Hematopoietic multipotent progenitor cell treated with erythropoietin and hydrocortisone succinate and interleukin-3 and kit ligand, for 8 days (in vitro differentiated cells): ENCODE measurements at regions not wholly inside any gene's neighbourhood (a gene's known extent, or its start where the extent isn't known, plus 50 kb on each side); places are given as distances from the start of the nearest gene placed in this dataset.

Source experiments
- DNase-seq: peaks from one replicate; pipeline ENCODE4 v3.0.0-alpha.2; 2015

DNA sequence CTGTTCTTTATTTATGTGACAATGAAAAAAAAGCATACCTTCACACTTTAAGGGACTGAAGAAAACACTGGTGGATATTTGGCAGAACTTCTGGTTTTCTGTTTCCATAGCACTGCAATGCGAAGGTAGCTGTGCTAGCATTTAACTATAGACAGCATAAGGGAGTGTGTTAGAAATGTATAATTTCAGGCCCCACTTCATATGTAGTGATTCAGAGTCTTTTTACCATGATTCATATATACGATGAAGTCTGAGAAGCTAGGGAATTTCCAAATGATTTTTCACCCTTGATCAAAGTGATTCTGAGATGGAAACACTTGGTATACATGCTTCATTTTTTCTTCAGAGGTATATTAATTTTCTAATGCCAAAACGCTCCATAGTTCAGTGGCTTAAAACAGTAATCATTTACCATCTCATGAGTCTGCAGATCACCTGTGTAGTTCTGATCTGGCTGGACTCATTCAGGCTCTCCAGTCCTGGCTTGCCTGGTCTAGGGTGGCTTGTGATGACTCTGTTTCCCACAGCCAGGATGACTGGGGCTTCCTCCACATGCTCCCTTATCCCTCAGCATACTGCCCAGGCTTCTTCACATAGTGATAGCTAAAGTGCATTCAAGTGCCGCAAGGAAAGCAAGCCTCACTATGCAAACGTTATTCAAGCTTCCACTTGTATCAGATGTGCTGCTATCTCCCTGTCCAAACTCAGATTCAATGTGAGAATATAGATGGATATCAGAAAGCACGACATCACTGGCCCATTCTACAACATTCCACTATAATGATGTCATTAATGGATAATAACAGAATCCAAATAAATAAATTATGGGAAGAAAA is 790.1 kb downstream of the TECRL start:
- no peak for DNase-seq

DNA sequence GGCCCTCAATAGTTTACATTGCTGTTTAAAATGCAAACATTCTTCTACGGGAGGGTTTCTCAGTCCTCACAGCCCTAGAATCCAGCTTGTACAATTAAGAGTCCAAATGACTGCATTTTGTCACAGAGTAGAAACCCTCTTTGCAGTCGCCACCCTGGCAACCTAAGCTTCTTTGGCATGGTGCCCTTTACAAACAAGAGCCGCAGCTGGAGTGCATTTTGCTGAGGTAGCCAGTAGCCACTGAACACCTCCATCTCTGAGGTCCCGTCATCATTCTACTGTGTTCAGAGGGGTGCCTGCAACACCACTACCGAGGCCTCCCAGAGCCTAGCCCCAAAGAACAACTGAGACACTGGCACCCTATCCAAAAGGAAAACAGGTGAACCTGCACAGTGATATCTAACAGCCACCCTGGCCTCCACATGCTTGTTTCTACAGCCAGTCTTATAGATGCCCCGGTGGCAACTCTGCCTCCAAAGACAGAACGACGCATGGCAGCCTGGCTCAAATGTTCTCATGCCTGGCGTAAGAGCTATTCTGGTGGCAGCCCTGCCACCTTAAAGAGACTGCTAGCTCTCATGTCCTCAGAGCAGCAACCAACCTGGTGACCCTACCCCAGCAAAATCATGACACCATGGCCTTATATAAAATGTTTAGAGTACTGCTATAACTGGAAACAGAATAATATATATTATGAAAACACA is 801.9 kb downstream of the TECRL start:
- no peak for DNase-seq

DNA sequence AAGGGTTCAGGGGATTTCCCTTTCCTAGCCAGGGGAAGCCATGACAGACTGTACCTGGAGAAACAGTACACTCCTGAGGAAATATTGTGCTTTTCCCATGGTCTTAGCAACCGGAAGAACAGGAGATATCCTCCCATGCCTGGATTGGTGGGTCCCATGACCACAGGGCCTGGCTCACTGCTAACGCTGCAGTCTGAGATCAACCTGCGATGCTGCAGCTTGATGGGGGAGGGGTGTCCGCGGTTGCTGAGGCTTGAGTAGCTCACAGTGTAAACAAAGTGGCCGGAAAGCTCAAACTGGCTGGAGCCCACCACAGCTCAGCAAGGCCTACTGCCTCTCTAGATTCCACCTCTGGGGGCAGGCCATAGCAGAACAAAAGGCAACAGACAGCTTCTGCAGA is 819.5 kb downstream of the TECRL start:
- no peak for DNase-seq

DNA sequence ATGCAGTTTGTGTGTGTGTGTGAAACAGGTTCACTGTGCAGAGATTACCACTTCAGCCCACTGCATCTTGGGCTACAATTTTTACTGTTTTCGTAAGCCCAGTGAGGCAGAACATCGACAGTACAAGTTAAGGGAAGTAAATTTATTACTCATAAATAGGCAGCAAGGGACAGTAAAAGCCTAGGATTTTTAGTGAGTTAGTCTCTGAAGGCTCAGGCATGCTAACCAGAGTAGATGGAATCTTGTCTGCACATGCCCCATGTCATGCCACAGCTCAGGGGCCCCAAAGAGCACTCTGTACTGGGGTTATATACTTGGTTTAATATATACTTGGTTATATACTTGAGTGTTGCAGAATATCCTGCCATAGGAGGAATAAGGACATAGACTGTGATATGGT is 825.7 kb downstream of the TECRL start:
- no peak for DNase-seq

DNA sequence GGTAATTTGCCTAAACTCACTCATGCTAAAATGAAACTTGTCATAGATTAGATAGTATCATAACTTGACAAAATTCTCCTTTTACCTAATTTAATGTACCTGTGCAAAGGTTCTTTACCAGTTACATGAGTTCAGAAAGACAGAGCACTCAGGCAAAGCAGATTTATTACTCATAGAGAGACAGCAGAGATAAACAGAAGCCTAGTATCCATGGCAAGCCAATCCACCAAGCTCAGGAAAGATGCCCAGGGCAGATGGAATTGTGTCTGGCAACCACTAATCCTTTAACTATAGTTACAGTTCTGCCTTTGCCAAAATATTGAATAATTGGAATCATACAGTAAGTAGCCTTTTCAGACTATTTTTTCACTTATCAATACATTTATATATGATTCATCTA is 826.2 kb downstream of the TECRL start:
- no peak for DNase-seq

DNA sequence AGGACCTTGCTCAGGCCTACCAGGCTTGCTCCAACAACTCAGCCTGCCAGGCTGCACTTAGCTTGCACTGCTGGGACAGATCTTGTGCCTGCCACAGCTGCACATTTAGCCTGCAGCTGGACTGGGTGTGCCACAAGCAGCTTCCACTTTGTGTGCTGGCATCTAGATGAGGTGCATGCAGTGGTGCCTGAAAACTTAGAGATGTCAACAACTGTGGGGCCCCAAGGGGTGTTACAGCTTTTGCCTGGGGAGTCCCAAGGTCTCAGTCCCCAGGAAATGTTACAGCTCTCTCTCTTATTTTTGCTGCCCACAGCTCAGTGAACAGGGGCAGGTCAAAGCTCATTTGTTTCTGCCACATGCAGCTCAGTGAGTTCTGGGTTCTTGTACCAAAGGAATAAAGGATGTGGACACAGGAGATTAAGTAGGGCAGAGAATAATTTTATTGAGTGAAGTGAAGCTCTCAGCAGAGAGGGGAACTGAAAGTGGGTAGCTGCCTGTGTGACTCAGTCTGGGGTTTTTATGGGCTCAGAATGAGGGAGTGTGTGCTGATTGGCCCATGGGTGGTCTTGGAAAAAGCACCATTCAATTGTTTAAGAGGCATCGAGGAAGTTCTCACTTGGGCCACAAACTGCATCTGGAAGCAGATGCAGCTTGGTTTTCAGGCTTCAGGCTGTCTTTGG is 828.3 kb downstream of the TECRL start:
- no peak for DNase-seq

DNA sequence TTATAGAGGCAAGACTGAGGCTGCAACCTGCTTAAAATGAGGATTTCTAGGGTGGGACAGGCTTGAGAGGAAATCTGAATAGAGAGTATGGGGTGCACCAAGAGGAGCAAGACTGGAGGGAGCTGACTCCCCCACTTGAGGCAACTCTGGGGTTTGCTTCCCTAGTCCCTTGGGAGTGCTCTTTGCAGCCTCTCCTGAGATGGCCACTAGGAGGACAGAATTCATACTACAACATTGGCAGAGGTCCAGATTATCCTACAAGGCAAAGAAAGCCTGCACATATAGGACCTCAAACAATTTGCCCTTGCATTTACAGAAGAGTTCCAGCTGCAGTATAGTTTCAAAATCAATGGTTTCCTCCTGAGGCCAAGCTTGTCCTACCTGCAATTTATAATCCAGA is 830.9 kb downstream of the TECRL start:
- no peak for DNase-seq

DNA sequence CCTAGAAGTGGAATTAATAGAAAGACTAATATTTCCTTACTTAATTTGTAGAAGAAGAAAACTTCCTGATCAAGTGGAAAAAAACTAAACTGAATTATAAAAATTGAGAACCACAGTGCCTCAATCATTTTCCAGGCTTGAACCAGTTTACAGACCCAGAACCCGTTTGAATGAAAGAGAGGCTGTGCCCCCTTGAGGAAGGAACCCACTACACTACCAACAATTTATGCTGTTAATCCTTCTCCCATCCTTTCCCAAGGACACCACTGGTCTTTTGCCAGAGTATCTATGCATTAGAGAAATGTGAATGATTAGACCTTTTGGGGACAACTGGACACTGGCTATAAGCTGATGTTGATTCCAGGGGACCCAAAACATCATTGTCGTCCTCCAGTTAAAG is 842.6 kb downstream of the TECRL start:
- no peak for DNase-seq

DNA sequence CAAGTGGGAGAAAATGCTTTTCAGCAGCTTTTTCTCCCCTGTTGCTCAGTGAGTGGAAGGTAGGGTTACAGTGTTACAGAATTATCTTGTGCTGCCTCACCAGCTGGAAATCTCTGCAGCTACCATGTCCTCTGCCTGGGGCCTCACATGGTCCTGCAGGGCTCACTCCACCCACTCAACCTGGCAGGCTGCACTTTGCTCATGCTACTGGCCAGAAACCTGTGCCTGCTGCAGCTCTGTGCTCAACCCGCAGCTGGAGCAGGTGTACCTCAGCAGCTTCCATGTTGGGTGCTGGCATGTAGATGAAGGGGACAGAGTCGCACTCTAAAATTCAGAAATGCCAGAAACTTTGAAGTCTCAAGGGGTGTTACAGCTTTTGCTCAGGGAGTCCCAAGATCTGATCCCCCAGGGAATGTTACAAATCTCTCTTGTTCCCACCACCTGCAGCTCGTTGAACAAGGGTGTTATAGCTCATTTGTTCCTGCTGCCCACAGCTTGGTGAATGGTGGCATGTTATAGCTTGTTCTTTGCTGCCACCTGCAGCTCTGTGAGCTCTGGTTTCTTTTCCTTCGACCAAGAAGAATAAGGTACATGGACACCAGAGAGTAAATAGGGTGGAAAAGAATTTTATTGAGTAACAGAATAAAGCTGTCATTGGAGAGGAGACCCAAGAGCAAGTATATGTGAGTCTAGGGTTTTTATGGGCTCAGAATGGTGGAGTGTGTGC is 845.8 kb downstream of the TECRL start:
- DNase-seq = no peak

DNA sequence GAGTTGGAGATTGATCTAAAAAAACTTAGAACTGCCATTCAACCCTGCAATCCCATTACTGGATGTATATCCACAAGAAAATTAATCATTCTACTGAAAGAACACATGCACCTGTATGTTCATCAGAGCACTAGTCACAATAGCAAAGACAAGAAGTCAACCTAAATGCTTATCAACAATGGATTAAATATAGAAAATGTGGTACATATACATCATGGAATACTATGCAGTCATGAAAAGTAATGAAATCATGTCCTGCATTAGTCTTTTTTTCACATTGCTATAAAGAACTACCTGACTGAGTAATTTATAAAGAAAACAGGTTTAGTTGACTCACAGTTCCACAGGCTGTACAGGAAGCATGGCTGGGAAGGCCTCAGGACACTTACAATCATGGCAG is 850.5 kb downstream of the TECRL start:
- no peak for DNase-seq

DNA sequence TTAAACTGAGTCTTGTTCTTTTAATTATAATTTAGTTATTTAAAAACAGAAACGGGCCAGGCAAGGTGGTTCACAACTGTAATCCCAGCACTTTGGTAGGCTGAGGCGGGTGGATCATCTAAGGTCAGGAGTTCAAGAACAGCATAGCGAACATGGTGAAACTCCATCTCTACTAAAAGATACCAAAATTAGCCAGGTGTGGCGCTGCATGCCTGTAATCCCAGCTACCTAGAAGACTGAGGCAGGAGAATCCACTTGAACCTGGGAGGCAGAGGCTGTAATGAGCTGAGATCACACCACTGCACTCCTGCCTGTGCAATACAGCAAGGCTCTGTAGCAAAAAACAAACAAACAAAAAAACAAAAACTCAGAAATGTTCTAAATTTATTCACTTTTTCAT is 852.9 kb downstream of the TECRL start:
- DNase-seq = no peak

DNA sequence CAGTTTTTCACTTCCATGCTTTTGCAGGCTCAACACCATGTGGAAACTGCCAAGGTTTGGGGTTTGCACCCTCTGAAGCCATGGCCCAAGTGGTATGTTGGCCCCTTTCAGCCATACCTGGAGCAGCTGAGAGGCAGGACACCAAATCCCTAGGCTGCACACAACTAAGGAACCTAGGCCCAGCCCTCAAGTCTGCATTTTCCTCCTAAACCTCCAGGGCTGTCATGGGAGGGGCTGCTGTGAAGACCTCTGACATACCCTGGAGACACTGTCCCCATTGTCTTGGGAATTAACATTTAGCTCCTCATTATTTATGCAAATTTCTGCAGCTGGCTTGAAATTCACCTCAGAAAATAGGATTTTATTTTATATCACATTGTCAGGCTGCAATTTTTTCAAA is 856.1 kb downstream of the TECRL start:
- no peak for DNase-seq

DNA sequence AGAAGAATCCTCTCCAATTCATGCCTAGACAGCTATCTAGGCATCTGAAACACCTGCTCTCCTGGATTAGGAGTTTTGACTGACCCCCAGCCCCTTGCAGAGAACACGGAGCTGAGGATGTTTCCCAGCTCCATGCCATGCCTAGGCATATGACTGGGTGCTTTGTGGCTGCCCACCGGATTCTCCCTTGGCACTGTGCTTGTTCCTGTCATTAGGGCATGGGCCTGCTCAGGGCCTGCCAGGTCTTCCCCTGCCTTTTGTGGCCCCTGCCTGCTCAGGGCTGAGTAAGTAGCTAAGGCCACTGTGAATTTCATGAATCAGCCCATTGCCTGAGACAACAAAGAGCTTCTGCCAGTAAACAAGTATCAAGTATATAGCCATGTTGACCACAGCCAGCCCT is 867.4 kb downstream of the TECRL start:
- DNase-seq = no peak

DNA sequence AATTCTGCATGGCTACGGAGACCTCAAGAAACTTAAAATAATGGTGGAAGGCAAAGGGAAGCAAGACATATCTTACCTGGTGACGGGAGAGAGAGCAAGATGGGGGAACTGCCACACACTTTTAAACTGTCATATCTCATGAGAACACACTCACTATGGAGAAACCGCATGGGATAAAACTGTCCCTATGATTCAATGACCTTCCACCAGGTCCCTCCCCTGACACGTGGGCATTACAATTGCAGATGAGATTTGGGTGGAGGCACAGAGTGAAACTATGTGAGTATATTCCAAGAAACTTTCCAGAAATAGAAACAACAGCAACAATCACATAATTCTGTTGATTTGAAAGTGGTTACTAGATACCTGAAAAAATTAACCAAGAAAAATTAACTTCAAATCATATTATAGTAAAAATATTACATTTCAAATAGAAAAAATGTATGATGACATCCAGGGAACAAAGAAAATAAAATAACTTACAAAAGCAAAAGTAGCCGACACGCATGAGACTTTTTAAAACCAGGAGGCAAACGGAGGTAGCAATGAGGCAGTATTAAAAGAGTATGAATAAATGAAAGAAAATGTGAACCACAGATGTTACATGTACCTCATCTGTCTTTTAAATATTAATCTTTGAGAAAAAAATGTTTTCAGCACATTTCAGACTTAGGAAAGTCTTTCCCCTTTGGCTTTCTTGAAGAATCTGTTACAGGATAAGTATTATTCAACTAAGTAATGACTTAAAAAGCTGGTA is 879.5 kb downstream of the TECRL start:
- DNase-seq = no peak

DNA sequence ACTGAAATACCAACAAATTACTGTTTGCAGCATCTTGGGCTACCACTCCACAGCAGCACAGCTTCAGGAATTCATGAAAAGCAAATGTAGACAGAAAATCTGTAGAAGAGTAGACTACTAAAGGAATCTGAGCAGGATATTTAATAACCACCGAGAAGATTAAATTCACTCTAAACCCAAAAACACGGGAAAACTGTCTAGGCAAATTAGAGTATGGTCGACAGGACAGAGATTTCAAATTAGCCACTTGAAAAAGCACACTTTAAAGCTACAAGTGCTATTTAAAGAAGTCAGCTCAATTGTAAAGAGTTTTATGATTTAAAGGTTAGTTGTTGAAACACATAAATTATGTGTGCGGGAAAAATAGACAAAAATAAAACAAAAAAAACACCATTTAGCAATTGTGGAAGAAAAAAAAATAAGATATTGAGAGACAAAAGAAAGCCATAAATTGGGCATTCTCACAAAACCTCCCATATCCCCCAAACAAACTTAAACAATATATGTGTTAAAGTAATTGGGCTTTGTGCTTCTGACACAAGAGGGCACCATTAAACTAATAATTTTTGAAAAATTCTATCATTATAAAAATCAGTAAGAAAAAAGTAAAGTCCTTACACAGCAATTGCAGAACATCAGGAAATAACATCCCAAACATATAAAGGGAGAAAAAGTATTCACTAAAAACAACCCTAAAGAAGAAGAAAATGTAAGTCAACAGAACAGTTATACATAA is 880.8 kb downstream of the TECRL start:
- peak; percentile 1 for DNase-seq

DNA sequence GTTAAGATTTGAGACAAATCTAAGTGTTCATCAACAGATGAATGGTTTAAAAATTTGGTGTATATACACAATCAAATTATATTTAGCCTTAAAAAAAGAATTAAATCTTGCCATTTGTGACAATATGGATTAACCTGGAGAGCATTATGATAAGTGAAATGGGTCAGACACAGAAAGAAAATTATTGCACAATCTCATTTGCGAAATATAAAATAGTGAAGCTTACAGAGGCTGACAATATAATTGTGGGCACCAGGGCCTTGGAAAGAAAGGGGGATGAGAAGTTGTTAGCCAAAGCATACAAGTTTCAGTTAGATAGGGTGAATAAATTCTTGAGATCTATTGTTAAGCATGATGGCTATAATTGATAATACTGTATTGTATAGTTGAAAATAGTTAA is 883.0 kb downstream of the TECRL start:
- no peak for DNase-seq

DNA sequence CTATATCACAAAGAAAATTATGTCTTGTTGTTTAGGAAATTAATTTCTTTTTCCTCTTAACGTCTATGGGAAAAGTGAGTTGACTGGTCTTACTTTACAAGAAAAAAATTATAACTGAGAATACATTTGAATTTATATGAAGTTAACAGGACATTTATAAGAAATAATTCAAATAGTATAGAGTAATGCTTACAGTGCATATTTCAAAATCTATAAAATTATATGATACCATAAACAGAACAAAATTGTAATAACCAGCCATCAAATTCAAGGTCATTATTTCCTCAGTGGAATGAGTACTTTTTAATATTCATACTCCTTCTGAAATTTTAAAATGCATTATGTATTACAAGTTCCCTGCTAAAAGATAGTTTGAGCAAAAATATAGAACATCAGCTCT is 884.5 kb downstream of the TECRL start:
- DNase-seq = no peak

DNA sequence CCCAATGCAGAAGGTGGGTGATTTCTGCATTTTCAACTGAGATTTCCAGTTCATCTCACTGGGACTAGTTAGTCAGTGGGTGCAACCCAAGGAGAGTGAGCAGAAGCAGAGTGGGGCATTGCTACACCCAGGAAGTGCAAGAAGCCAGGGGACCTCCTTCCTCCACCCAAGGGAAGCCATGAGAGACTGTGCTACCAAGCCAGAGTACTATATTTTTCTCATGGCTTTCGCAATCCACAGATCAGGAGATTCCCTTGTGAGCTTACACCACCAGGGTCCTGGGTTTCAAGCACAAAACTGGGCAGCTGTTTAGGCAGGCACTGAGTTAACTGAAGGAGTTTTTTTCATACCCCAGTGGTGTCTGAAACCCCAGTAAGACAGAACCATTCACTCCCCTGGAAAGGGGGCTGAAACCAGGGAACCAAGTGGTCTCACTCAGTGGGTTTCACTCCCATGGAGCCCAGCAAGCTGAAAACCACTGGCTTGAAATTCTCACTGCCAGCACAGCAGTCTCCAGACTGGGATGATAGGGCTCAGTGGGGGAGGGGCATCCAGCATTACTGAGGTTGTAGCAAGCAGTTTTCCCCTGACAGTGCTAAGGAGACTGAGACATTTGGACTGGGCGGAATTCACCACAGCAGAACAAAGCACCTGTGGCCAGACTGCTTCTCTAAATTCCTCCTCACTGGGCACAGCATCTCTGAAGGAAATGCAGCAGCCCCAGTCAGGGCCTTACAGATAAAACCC is 903.4 kb downstream of the TECRL start:
- no peak for DNase-seq

DNA sequence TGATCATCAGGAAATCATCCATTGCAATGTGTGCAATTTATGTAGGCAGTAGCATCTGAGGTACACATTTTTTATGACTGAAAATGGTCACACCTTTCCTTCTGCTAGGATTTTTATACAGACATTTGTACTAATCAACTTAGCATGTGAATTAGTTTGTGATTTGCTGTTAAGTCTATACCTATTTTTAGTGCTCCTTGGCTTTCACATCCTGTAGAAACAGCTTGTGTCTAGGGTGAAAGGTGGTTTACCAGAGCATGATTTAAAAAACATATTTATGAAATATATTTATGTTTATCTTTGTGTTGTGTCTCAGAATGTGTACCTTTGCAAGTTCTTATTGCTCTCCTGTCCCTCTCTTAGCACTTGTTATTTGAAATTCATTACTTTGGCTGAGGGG is 916.0 kb downstream of the TECRL start:
- DNase-seq = no peak

DNA sequence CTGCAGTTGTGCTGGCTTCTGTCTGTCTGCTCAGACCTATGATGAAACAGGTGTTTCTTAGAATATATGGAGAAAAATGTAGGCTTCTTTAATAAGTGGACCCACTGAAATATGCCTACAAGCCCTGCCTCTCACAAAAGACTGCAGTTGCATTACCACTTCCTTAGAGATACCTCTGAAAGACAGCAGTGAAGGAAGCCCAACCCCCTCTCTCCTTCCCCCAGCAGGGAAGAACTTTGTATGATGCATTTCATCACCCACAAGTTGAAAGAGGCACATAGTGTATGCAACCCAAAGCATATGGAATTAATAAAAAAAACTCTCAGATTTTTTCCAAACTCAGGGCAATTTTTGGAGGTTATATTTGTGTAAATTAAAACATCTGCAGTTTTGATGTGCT is 916.7 kb downstream of the TECRL start:
- no peak for DNase-seq

DNA sequence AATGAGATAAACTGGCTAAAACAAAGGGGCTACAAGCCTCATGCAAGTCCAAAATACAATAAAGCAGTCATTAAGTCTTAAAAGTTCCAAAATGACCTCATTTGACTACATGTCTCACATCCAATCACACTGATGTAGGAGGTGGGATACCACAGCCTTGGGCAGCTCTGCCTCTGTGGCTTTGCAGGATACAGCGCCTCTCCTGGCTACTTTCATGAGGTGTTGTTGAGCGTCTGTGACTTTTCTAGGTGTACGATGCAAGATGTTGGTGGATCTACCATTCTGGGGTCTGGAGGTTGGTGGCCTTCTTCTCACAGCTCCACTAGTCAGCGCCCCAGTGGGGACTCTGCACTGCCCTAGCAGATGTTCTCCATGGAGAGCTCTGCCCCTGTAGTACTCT is 944.9 kb downstream of the TECRL start:
- no peak for DNase-seq
